HG03135 (cell line): ENCODE measurements at regions not wholly inside any gene's neighbourhood (a gene's known extent, or its start where the extent isn't known, plus 50 kb on each side); places are given as distances from the start of the nearest gene placed in this dataset.
"Not testable (repeated sequence)": the region's sequence is repeated elsewhere in the genome, so short reads cannot be mapped to it uniquely, and the experiment has no call there.

Experiments
- ATAC-seq: cut with Tn5 transposase; IDR thresholded peaks from one replicate; pipeline ENCODE4 v1.9.1; 2021; ENCODE audit warnings: mild to moderate bottlenecking, moderate library complexity; ENCODE audit not compliant: unreplicated experiment

DNA sequence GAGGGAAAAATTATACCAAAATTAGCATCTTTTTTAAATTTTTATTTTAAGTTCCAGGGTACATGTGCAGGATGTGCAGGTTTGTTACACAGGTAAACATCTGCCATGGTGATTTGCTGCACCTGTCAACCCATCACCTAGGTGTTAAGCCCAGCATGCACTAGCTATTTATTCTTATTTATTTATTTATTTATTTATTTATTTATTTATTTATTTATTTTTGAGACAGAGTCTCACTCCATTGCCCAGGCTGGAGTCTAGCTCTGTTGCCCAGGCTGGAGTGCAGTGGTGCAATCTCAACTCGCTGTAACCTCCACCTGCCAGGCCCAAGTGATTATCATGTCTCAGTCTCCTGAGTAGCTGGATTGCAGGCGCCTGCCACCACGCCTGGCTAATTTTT, 137.7 kb upstream of the NEBL start:
- ATAC-seq, result not testable (repeated sequence)

DNA sequence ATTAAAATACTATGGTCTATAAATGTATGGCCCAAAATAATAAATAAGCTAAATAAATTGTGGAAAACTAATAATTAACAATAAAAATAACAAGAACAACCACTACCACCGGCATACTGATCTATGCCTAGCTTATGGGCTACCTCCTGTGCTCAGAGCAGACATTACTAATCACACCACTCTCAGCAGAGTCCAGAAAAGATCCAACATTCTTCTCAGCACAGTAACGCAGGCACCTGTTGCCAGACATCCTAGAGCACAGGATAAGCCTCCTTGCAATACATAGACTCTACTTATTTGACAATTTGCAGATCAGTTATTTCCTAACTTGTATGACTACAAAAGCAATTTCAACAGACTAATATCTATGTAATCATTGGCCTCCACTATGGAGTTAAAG, 137.1 kb upstream of the NEBL start:
- ATAC-seq, result no peak

DNA sequence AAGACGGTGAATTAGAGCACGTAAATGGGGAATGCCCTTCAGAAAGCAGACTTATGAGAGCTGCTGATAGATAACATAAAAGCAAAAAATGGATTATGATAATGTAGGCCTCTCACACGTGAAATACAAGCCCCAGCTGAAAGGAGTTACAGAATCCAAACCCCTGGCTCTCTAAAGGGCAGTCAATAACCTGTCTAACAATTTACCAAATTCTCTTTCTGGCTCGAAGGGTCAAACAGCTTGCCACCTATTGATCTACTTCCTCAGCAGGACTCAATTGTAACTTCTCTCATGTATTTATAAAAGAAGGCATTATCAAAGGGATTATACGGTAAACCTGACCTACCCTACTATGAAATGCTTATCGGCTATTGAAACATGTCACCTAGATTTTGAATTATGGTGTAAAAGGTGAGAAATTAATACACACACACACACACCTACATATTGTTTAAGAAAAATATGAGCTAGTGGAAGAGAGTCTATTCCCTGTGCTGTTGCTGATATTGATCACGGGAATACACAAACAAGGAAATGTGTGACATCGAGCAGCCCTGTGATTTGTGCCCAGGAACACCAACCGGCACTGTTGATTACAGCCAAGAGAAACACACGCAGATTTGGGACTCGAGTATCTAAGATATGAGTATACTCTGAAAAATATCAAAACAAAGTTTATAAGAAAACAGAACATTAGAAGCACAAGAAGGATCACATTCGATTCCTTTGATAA, 135.6 kb upstream of the NEBL start:
- ATAC-seq, result no peak

DNA sequence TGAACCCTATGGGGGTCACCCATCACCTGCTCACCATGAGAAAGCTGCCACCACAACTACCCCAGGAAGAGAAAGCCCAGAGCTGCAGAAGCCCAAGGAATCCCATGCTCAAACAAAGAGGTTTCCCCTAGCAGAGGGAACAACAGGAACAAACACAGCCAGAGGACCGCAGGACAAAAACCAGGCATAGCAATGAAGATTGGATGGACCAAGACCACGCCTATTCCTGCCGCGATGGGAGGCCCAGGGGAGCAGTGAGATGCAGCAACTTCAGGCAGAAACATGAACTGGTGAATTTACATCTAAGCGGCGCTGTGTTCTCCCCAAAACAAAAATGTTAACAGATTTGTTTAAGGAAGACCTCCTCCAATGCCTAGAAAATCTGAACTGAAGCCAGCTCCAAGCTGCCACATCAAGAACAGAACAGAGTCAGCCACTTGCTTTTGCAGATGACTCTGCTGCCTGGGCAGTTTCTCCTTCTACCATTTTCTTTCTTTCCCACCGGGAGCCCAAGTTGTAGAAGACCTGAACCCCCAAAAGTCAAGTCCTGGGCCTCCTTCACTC, 134.2 kb upstream of the NEBL start:
- no peak for ATAC-seq

DNA sequence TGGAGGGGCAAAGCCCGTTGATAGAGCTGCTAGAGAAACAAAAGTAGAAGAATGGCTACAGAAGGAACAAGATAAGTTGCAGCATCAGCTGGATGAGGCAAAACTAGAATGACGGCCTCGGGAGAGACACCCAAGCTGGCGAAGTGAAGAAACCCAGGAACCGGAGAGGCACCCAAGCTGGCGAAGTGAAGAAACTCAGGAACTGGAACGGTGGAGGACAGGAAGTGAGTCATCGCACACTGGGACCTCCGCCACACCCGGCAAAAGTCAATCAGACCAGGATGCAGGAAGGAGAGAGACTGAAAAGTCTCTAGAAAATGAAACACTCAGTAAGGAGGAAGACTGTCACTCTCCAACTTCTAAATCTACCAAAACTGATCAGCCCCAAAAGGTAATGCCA, 133.0 kb upstream of the NEBL start:
- no peak for ATAC-seq

DNA sequence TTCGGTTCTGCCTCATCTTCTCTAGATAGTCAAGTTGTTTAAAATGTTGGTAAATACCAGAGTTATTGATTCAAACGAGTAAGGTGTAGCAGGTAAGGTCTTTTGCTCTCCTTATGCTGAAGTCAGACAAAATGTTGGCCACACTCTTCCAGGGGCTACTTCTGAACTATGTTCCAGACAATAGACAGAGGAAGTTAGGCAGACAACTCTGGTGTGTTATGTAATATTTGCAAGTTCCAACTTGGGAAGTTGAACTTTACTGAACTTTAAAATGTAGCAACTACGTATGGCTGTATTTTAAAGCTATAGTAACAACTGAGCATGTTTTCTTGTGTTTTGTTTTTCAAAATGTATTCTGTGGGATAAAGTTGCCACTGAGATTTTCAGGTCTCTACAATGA, 125.7 kb upstream of the NEBL start:
- ATAC-seq, result no peak

DNA sequence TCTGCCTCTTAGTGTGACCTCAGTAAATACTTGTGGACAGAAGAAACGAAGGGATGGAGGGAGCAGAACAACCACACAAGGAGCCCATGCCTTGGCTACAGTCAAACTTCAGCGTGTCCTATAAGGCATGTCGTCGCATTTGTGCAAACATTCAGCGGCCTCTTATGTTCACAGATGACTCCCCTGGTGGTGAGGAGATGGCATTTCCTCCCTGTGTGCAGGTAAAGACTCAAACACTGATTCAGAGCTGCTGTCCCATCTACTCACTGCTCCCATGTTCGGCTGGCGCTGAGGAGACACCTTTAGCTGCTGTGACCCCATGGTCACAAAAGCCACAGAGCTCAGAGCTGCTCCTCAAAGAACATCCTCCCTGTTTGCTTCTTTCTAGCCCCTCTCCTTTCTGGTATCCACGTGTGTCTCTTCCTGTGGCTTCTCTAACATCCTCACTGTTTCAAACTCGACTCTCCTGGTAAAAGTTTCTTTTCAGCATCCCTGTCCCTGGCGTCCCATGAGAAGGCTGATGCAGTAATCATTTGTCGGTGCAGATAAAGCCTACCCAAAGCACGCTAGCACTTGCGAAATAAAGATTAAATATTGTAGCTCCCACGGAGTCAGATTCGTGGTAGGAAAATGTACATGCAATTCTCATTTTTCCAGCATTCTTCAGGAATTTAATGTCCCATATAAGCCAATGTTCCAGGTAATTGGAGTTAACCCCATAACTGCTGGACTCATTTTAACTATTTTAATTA, 124.9 kb upstream of the NEBL start:
- no peak for ATAC-seq

DNA sequence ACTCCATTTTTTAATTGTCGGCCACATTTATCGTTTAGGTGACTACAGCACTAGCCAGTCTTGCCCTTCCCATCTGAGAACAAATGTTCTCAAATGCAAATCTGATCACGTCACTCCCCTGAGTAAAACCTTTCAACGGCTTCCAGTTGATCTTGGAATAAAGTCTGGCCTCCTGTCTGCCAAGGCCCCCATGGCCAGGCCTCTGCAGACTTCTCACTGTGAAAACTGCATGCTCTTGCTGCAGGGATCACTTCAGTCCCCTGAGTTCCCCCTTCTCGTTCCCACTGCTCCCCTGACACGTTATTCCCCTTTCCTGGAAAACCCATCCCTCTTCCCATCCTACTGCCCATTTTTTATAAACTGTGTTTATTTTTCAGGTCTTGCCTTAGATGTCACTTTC, 124.1 kb upstream of the NEBL start:
- no peak for ATAC-seq

DNA sequence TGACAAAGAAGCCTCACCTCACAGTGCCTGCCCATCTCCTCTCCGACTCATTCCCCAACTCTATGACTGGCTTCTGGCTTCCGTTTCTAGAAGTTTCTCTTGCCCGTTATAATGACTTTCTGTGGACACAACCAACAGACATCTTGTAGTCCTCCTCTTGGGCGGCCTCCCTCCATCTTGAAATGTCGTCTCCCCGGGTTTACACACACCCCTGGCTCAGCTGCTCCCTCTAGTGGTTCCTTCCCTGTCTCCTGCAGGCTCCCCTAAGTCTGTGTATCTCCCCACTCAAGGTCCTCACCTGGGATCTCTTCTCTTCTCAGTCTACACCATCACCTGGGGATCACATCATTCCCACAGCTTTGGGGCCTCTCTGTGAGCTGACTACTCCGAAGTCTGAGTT, 123.4 kb upstream of the NEBL start:
- peak; percentile 75 for ATAC-seq

DNA sequence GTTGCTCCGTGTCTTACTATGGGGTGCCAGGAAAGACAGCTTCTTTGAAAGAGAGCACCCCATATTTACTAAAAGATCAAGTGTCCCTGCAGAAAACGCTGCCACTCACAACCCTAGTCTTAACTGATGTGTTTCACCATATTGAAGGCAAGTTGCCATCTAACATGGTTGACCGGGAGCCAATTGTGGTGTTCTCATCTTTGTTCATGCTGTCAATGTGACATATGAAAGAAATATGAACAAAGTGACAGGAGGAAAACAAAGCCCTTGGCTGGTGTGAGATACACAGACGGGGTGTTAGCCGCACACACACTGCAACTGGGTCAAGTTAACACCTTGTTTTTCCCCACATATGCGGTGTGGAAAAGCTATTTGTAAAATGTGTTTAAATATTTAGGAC, 122.3 kb upstream of the NEBL start:
- no peak for ATAC-seq

DNA sequence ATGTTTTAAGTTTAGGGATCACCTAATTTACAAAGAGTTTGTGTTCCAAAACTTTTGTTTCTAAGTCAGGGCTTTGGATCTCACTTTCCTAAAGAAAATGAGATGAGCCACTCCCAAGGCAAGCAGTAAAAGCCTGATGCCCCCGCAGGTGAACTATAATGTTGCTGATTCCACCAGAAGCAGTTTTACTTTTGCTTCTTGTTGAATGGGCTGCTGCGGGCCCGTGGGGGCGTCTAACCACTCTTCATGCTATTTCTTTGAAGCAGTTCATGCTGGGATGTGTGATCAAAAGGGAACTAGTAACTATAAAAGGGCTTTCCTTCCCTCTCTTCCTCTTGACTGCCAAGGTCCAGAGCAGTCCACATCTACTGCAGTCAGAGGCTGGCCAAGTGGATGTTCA, 118.7 kb upstream of the NEBL start:
- ATAC-seq, result no peak

DNA sequence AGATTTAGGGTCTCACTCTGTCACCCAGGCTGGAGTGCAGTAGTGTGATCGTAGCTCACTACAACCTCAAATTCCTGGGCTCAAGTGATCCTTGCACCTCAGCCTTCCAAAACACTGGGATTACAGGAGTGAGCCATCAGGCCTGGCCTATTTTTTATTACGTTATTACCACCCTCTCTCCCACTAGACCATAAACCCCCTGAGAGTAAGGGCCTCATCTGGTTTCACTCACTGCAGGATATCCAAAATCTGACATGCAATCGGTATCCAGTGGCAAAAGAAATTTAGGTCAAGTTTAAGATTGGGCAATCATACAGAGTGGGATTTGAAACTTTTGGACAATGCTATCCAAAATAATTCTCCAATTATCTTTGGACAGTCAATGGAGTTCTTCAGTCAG, 117.0 kb upstream of the NEBL start:
- no peak for ATAC-seq

DNA sequence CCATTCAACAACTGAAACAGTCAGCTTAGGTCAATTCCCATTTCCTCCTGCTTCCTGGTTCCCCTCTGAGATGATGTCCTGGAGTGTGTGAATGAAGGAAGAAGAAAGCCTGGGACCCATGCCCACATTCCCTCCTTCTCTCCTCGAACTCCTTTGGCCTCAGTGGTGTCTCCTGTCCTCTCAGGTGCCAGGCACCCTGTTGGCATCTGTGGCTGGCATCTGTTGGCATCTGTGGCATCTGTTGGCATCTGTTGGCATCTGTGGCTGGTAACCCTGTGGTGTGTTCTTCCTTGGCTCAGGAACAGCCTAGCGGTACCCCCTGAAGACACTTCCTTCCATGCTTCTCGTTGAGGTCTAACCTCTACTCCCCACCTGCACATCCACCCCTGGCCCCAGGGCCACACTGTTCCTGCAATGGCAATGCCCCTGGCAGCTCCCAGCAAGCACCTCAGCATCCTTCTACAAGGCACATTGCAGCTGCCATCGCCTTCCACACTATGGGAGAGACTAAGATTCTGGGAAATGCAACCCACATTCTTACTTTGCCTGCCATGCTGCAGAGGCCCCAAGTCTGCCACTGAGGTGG, 114.4 kb upstream of the NEBL start:
- ATAC-seq, result no peak

DNA sequence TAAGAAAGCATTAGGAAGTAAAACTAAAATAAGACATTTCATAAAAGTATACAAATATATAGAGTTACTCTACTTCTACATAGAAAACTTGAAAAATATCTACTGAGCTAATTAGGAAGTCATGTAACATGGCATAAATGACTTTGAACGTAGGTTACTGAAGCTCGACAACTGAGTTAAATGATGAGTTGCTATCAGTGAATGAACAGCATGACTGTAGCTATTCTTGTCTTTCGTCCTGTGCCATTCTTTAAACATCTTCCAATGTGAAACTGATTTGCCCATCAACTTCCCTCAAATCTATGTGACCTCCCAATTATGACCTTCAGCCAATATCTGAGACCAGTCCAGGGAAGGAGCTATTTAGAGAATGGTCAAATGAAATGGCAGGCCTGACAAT, 113.5 kb upstream of the NEBL start:
- ATAC-seq, result no peak

DNA sequence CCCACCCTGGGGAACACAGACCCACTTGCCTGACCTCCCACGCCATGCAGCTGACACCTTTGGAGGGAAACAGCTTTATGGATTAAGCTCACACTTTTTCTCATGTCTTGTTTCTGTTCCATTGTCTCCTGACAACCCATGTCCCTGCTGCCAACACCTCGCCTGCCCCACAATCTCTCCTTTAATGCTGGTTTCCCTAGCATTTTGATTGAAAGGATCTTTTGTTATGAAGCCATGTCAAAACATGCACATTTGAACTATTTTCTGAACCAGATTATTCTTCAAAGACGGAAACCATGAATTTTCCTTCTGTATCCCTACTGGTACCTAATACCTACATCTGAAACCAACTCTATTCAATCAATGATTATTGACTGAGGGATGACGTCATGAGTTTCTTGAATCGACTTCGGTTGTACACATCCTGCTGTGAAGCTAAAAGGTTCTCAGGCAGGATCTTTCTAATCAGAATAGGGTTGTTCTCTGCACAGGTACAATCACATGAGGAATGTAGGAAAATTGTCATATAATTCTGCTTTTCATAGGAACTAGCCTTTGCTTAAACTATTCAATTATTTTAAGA, 106.2 kb upstream of the NEBL start:
- no peak for ATAC-seq

DNA sequence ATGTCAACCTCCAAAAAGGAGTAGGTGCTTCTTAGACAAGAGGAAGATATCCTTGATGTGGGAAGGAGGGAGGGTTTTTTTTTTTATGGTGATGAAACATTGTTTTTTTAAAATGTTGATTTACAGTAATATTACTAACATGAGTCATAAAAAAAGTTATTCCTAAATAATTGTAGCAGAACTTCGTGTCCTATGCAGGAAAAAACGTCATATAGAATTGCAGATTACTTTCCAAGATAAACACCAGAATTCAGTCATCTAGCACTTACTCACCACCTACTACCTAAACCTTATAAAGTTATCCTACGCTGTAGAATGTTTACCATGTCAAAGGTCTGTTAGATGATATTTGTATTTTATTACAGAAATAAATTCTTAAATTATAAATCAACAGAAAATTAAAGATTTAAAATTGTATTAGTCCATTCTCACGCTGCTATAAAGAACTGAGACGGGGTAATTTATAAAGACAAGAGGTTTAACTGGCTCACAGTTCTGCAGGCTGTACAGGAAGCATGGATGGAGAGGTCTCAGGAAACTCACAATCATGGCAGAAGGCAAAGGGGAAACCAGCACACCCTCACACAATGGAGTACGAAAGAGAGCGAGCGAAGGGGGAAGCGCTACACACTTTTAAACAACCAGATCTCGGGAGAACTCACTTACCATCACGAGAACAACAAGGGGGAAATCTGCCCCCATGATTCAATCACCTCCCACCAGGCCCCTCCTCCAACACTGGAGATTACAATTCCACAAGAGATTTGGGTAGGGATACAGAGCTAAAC, 105.2 kb upstream of the NEBL start:
- no peak for ATAC-seq

DNA sequence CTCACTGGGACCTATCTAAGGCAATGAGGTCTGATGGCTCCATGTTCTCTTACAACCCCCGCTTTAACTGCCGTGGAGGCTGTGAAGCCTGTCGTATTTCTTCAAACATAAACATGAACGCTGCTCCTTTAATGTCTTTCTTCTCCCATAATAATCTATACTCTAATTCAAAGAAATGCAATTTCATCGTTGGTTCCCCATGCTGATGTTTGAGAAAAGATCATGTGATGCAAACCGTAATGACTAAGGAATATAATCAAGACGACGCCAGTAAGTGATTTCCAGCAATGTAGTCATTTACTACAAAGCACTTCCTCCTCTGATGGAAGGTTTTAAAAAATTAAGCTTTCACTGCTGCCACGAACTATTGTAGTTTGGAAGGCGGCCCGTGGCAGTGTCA, 102.6 kb upstream of the NEBL start:
- ATAC-seq, result no peak

DNA sequence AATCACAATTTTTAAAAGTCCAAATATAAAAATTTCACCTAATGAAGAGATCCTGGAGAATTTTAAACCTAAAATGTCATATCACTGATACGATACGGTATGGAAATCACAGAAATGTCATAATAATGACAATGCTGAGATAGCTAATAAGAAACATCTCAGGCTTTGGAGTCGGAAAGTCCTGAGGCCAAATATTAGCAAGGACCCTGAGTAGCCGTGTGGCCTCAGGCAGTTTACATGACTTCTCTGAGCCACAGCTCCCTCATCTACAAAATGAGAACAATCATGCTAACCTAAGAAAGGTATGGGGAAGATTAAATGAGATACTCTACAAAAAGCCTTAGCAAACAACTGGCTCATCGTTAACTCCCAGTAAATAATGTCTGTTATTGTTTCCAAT, 100.9 kb upstream of the NEBL start:
- ATAC-seq, result no peak

DNA sequence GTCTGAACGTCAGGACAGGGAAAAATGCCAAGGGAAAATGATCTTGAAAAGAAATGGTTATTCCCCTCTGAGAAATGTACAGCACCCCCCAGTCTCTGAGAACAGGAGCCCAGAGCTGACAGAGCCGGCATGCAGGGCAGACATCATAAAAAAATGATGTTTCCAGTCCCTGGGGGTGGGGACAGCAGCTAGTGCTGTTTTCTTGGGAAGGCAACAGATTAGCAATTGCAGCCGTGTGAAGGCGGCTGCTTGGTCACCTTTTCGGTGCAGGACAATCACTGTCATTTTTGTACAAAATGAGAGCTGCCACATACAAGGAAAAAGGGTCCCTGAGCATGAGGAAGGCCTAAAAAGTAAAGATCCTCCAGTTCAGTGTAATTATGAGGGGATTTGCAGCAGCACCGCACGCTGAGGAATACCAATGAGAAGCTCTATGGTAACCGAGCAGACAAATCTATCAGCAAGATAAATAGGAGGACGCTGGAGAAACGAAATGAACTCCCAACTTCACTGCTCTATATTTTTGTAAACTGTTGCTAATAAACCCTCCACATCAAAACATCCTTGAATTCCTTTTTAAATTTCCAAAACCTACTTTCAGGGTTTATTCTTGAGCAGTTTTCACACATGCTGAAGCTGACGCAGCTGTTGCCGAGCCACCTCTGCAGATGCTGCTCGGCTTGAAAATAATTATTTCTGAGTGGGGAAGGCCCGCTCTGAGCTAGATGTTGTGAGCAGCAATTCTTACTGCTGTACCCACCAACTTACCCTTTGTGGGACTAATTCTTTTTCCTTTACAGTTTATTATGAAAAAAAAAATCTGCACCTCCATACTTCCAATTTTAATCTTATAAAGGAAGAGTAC, 98.2 kb upstream of the NEBL start:
- ATAC-seq, result no peak
